ENCODE measurements at regions not wholly inside any gene's neighbourhood (a gene's known extent, or its start where the extent isn't known, plus 50 kb on each side); places are given as distances from the start of the nearest gene placed in this dataset.

DNA sequence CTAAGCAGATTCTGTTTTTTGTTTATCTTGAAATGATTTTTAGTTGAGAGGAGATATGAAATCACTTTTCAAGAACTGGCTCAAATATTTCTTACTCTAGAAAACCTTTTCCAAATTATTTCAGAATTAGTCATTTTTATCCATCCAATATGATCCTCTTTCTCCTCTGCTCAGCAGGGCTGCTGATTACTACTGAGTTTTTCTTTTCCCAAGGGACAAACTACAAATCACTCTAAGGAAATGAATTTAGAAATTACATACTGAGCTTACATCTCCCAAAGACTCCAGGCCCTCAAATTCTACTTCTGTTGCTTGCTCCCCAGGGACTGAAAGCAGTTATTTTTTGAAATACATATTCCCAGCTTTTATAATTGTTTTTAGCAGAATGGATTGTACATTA is 87.4 kb upstream of the UFM1 start:
- TF ChIP-seq CTCF (conservative IDR thresholded peaks at IDR 0.05 in 1 of 2, IDR thresholded peaks at IDR 0.05 in 1 of 2; ENCODE audit: low read depth in 1 of 2, low read length in 2 of 2) (no peak), EZH2 (IDR thresholded peaks at IDR 0.05; ENCODE audit: low read length, missing control alignments) (no peak)
- Histone ChIP-seq H4K20me1 (ENCODE audit: control insufficient read depth, extremely low read depth, insufficient read depth, low read length) (no peaks in the 10 kb centered on the region), H3K4me2 (ENCODE audit: extremely low read depth, insufficient read depth, low read length) (no peak overlapping the region), H3K4me1 (ENCODE audit: control insufficient read depth, extremely low read depth, insufficient read depth, low read length) (no peaks in the 10 kb centered on the region), H3K4me3 (replicated peaks in 1 of 4; ENCODE audit: control extremely low read depth in 1 of 4, insufficient read depth in 1 of 4, low read depth in 3 of 4, low read length in 4 of 4) (no peak overlapping the region), H3K27ac (ENCODE audit: insufficient read depth, low read length) (no peak overlapping the region), H3K9ac (ENCODE audit: insufficient read depth, low read length) (no peak overlapping the region), H3K79me2 (ENCODE audit: control insufficient read depth, insufficient read depth, low read length) (no peaks in the 10 kb centered on the region), H2AFZ (ENCODE audit: low read length) (no peak overlapping the region), H3K9me3 (ENCODE audit: control insufficient read depth, insufficient read depth, low read depth, low read length) (no peaks in the 10 kb centered on the region), H3K27me3 (ENCODE audit: control insufficient read depth, insufficient read depth, low read length) (no peaks in the 10 kb centered on the region), H3K36me3 (ENCODE audit: control insufficient read depth, insufficient read depth, low read length) (no peaks in the 10 kb centered on the region)
- DNase-seq (ENCODE audit: low read depth in 2 of 2) = peak in 1 of 2 donors; percentile 35

GRCh38 chr13:38255600-38255999 is 94.1 kb upstream of the UFM1 start:
- Histone ChIP-seq H3K27me3 (ENCODE audit: control insufficient read depth, insufficient read depth, low read length) (no peaks in the 10 kb centered on the region), H3K4me3 (replicated peaks in 1 of 4; ENCODE audit: control extremely low read depth in 1 of 4, insufficient read depth in 1 of 4, low read depth in 3 of 4, low read length in 4 of 4) (no peak overlapping the region), H3K79me2 (ENCODE audit: control insufficient read depth, insufficient read depth, low read length) (no peaks in the 10 kb centered on the region), H3K9me3 (ENCODE audit: control insufficient read depth, insufficient read depth, low read depth, low read length) (no peaks in the 10 kb centered on the region), H3K4me2 (ENCODE audit: extremely low read depth, insufficient read depth, low read length) (no peak overlapping the region), H3K27ac (ENCODE audit: insufficient read depth, low read length) (no peak overlapping the region), H4K20me1 (ENCODE audit: control insufficient read depth, extremely low read depth, insufficient read depth, low read length) (no peaks in the 10 kb centered on the region), H2AFZ (ENCODE audit: low read length) (no peak overlapping the region), H3K4me1 (ENCODE audit: control insufficient read depth, extremely low read depth, insufficient read depth, low read length) (no peaks in the 10 kb centered on the region), H3K36me3 (ENCODE audit: control insufficient read depth, insufficient read depth, low read length) (no peaks in the 10 kb centered on the region), H3K9ac (ENCODE audit: insufficient read depth, low read length) (no peak overlapping the region)
- no peak for DNase-seq (ENCODE audit: low read depth in 2 of 2)
- no peak for TF ChIP-seq CTCF (conservative IDR thresholded peaks at IDR 0.05 in 1 of 2, IDR thresholded peaks at IDR 0.05 in 1 of 2; ENCODE audit: low read depth in 1 of 2, low read length in 2 of 2)
- no peak for TF ChIP-seq EZH2 (IDR thresholded peaks at IDR 0.05; ENCODE audit: low read length, missing control alignments)

DNA sequence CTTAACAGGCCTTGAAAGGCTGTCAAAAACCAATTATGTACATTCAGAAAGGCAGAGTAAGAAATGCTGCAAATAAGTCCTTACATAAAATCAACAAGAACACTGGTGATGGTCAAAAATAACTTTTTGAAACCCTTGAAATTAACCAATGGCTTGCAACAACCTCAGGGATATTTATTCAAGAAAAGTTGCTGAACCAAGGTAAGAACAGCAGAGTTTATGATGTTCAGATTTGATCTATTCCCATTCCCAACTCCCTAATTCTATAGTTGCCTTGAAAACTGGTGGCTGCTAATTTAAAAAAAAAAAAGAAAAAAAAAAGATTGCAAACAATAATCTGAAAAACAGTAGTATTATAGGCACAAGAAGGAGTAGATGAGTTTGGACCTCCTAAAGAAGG is 109.8 kb upstream of the UFM1 start:
- no peak overlapping the region for H3K4me2 ChIP-seq (ENCODE audit: extremely low read depth, insufficient read depth, low read length)
- no peak overlapping the region for H3K4me3 ChIP-seq (replicated peaks in 1 of 4; ENCODE audit: control extremely low read depth in 1 of 4, insufficient read depth in 1 of 4, low read depth in 3 of 4, low read length in 4 of 4)
- H3K9ac ChIP-seq (ENCODE audit: insufficient read depth, low read length) = no peak overlapping the region
- H4K20me1 ChIP-seq (ENCODE audit: control insufficient read depth, extremely low read depth, insufficient read depth, low read length) = no peaks in the 10 kb centered on the region
- no peaks in the 10 kb centered on the region for H3K36me3 ChIP-seq (ENCODE audit: control insufficient read depth, insufficient read depth, low read length)
- no peaks in the 10 kb centered on the region for H3K79me2 ChIP-seq (ENCODE audit: control insufficient read depth, insufficient read depth, low read length)
- TF ChIP-seq EZH2 (IDR thresholded peaks at IDR 0.05; ENCODE audit: low read length, missing control alignments) = no peak
- no peak for TF ChIP-seq CTCF (conservative IDR thresholded peaks at IDR 0.05 in 1 of 2, IDR thresholded peaks at IDR 0.05 in 1 of 2; ENCODE audit: low read depth in 1 of 2, low read length in 2 of 2)
- H3K9me3 ChIP-seq (ENCODE audit: control insufficient read depth, insufficient read depth, low read depth, low read length) = no peaks in the 10 kb centered on the region
- no peak for DNase-seq (ENCODE audit: low read depth in 2 of 2)
- H2AFZ ChIP-seq (ENCODE audit: low read length) = no peak overlapping the region
- H3K27ac ChIP-seq (ENCODE audit: insufficient read depth, low read length) = no peak overlapping the region
- H3K27me3 ChIP-seq (ENCODE audit: control insufficient read depth, insufficient read depth, low read length) = no peaks in the 10 kb centered on the region
- H3K4me1 ChIP-seq (ENCODE audit: control insufficient read depth, extremely low read depth, insufficient read depth, low read length) = no peaks in the 10 kb centered on the region

Measured in fibroblast of lung (primary cell).